Natural killer cell (primary cell): ENCODE measurements at regions not wholly inside any gene's neighbourhood (a gene's known extent, or its start where the extent isn't known, plus 50 kb on each side); places are given as distances from the start of the nearest gene placed in this dataset.

Experiments used
- ATAC-seq, 3 donors: fragments of 150-1000 bp in 2 of 3; fragments of 200-7000 bp in 1 of 3; cut with Tn5 transposase; 1 replicate in 1 of 3; 2 replicates in 2 of 3; pipeline ENCODE4 v1.10.0; 2021; ENCODE audit warnings: mild to moderate bottlenecking in 2 of 3, moderate library complexity in 2 of 3
- DNase-seq, 2 donors: peaks; one replicate each; pipeline versions ENCODE4 v3.0.0 to v3.0.0-alpha.2; 2013 to 2021; ENCODE audit warnings: mixed read lengths in 1 of 2
- H3K27ac ChIP-seq: one replicate; pipeline ENCODE4 v1.5.1; 2013; ENCODE audit warnings: mild to moderate bottlenecking, low read length
- H3K27me3 ChIP-seq: one replicate; pipeline ENCODE4 v1.6.1; 2013; ENCODE audit warnings: low read length; ENCODE audit not compliant: control insufficient read depth, insufficient read depth
- H3K36me3 ChIP-seq: one replicate; pipeline ENCODE4 v1.6.1; 2013; ENCODE audit warnings: low read length; ENCODE audit not compliant: control insufficient read depth, insufficient read depth
- H3K4me1 ChIP-seq: one replicate; pipeline ENCODE4 v1.6.1; 2013; ENCODE audit warnings: low read length; ENCODE audit not compliant: control insufficient read depth, insufficient read depth
- H3K4me3 ChIP-seq: one replicate; pipeline ENCODE4 v1.5.1; 2013; ENCODE audit warnings: low read length
- H3K9me3 ChIP-seq: one replicate; pipeline ENCODE4 v1.6.1; 2013; ENCODE audit warnings: low read length; ENCODE audit not compliant: control insufficient read depth, insufficient read depth
- H3K27ac Mint-ChIP-seq, 2 donors: one replicate each; pipeline ENCODE4 v1.8.0; 2022; ENCODE audit warnings: mild to moderate bottlenecking in 2 of 2, mixed read lengths in 2 of 2, moderate library complexity in 1 of 2
- H3K27me3 Mint-ChIP-seq, 2 donors: one replicate each; pipeline ENCODE4 v1.8.0; 2022; ENCODE audit warnings: low read depth in 2 of 2, mixed read lengths in 2 of 2
- H3K36me3 Mint-ChIP-seq: one replicate; pipeline ENCODE4 v1.8.0; 2022; ENCODE audit warnings: mixed read lengths
- H3K4me1 Mint-ChIP-seq, 2 donors: one replicate each; pipeline ENCODE4 v1.8.0; 2022; ENCODE audit warnings: mixed read lengths in 2 of 2
- H3K4me3 Mint-ChIP-seq: one replicate; pipeline ENCODE4 v1.8.0; 2022; ENCODE audit warnings: mild to moderate bottlenecking, moderate library complexity, mixed read lengths
- H3K9me3 Mint-ChIP-seq, 2 donors: one replicate each; pipeline ENCODE4 v1.8.0; 2022; ENCODE audit warnings: mixed read lengths in 2 of 2
- WGBS: methylation state at CpG from one replicate; pipeline ENCODE4 v1.1.7; 2013; ENCODE audit warnings: missing lambda C conversion rate; ENCODE audit not compliant: insufficient coverage; 5-methylcytosine and 5-hydroxymethylcytosine counted together
- intact Hi-C: fragments of 100-400 bp; cut with micrococcal nuclease; formaldehyde crosslinking; loops from one replicate; pipeline ENCODE4 v1.14.2; 2022
- TF ChIP-seq, protein P1 (sequence below): fragments of 200-600 bp; IDR thresholded peaks from one replicate; pipeline ENCODE4 v1.8.0; 2022; ENCODE audit warnings: antibody characterized with exemption

DNA sequence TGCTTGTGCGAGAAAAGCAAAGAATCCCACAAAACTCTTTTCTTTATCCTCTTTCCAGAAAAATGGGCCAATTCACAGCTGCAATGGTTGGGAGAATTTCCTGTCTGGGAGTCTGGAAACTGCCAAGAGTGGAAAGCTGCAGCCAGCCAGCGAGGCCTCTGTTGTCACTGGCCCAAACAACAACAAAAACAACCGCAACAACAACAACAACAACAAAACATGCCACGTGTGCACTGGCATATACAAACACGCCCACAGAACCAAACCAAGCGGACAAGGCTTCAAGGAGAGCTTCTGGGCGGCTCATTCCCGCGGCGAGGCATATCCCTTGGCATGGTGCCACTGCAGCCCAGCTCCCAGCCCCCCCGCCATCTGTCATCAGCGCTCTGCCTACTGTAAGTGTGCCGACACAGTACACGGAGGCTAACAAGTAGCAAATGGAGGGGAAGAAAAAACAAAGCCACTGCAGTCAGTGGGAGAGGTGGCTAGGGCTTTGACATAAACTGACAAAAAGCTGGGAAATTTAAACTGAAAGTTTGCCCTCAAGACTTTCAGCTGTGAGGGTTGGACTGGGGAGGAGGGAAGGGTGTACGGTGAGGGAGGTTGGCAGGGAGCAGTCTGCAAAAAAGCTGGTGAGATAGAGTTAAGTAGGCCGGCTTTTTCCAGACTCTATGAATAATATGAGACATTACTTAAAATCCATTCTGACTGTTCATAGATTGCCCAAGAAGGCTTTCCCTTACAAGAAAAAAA is 165.0 kb upstream of the ZNF462 start:
- TF ChIP-seq, protein P1, sequence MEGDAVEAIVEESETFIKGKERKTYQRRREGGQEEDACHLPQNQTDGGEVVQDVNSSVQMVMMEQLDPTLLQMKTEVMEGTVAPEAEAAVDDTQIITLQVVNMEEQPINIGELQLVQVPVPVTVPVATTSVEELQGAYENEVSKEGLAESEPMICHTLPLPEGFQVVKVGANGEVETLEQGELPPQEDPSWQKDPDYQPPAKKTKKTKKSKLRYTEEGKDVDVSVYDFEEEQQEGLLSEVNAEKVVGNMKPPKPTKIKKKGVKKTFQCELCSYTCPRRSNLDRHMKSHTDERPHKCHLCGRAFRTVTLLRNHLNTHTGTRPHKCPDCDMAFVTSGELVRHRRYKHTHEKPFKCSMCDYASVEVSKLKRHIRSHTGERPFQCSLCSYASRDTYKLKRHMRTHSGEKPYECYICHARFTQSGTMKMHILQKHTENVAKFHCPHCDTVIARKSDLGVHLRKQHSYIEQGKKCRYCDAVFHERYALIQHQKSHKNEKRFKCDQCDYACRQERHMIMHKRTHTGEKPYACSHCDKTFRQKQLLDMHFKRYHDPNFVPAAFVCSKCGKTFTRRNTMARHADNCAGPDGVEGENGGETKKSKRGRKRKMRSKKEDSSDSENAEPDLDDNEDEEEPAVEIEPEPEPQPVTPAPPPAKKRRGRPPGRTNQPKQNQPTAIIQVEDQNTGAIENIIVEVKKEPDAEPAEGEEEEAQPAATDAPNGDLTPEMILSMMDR = no peak
- no peaks in the 10 kb centered on the region for H3K27me3 ChIP-seq
- WGBS = 92% methylated on average over 15 of the region's 16 CpGs
- Mint-ChIP-seq H3K27me3 (no peaks in the 10 kb centered on the region), H3K27ac (no peak overlapping the region), H3K4me3 (no peak overlapping the region), H3K9me3 (peaks cover 0 to 2% of the 10 kb centered on the region in 2 donors), H3K4me1 (no peaks in the 10 kb centered on the region), H3K36me3 (no peaks in the 10 kb centered on the region)
- H3K4me3 ChIP-seq = no peak overlapping the region
- no peaks in the 10 kb centered on the region for H3K9me3 ChIP-seq
- no peaks in the 10 kb centered on the region for H3K4me1 ChIP-seq
- DNase-seq = no peak
- intact Hi-C loops = no loop called here
- H3K36me3 ChIP-seq = no peaks in the 10 kb centered on the region
- no peak for ATAC-seq
- no peak overlapping the region for H3K27ac ChIP-seq

DNA sequence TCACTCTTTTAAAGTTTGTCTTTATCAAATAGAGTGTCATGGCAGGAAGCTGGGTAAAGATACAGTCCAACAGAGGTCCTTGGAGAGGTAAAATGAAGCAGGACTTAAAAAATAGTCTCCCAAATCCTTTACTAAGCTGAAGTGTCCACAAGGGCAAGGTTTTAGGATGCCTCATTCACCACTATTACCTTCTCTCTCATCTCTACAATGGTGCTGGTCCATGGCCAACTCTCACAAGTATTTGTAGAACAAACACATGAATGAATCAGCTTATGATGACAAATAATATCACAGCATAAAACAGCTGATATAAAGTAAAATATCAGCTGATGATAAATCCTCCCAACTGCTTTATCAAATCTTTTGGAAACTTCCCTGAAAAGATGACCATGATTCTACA is 162.3 kb upstream of the ZNF462 start:
- no peaks in the 10 kb centered on the region for H3K27me3 ChIP-seq
- Mint-ChIP-seq H3K4me3 (no peak overlapping the region), H3K27me3 (no peaks in the 10 kb centered on the region), H3K36me3 (no peaks in the 10 kb centered on the region), H3K27ac (no peak overlapping the region), H3K9me3 (peaks cover 0 to 4% of the 10 kb centered on the region in 2 donors), H3K4me1 (no peaks in the 10 kb centered on the region)
- DNase-seq = no peak
- ATAC-seq = no peak
- no peak overlapping the region for H3K4me3 ChIP-seq
- TF ChIP-seq, protein P1 = no peak
- intact Hi-C loops = no loop called here
- H3K9me3 ChIP-seq = no peaks in the 10 kb centered on the region
- no peaks in the 10 kb centered on the region for H3K4me1 ChIP-seq
- no peak overlapping the region for H3K27ac ChIP-seq
- no peaks in the 10 kb centered on the region for H3K36me3 ChIP-seq

DNA sequence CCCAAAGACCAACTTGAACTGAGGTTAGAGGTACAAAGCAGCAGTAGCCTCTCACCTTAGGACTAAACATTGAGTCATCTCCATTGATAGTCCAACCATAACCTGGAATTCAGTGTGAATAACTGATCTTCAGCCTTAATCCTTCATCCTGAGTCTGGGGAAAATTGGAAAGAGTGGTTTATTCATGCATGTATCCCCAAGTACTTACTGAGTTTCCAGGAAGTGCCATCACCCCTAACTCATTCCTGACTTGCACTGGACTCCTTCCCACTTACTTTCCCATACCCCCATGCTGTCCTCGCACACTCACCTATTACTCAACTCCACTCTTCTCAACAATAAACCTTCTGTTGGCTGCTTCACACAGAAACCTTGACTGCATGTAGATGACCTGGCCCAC is 161.4 kb upstream of the ZNF462 start:
- H3K27ac Mint-ChIP-seq = no peak overlapping the region

More for the DNA sequence above, 161.4 kb upstream of the ZNF462 start:
- no peaks in the 10 kb centered on the region for H3K27me3 Mint-ChIP-seq
- ATAC-seq (no peak), DNase-seq (no peak)
- intact Hi-C loops = no loop called here
- peaks cover 0 to 4% of the 10 kb centered on the region in 2 donors for H3K9me3 Mint-ChIP-seq
- no peak overlapping the region for H3K4me3 Mint-ChIP-seq
- Histone ChIP-seq H3K27ac (no peak overlapping the region), H3K4me3 (no peak overlapping the region), H3K4me1 (no peaks in the 10 kb centered on the region), H3K27me3 (no peaks in the 10 kb centered on the region), H3K36me3 (no peaks in the 10 kb centered on the region), H3K9me3 (no peaks in the 10 kb centered on the region)
- H3K36me3 Mint-ChIP-seq = no peaks in the 10 kb centered on the region
- no peaks in the 10 kb centered on the region for H3K4me1 Mint-ChIP-seq
- 96% methylated on average over 1 of the region's 1 CpG for WGBS
- TF ChIP-seq, protein P1 = no peak
